ENCODE measurements at regions not wholly inside any gene's neighbourhood (a gene's known extent, or its start where the extent isn't known, plus 50 kb on each side); places are given as distances from the start of the nearest gene placed in this dataset.

DNA sequence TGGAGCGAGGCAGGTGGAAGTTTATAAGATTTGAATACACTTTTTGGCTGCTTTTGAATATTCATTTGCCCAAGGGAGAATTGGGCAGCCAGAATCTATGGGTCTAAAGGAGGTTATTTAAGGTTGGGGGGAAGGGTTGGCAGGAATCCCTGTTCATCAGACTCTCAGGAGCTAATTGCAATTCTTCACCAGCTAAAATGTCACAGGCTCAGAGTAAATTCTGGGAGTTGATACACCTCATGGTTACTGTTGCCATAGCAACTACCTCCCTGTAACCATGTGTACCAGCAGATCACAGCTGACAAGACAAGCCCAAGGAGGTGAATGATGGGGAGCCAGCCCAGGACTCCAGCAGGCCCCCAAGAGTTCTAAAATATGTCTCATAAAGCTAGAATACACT lies 75.5 kb downstream of the CAMK2N1 start:
- TF ChIP-seq, protein P1, sequence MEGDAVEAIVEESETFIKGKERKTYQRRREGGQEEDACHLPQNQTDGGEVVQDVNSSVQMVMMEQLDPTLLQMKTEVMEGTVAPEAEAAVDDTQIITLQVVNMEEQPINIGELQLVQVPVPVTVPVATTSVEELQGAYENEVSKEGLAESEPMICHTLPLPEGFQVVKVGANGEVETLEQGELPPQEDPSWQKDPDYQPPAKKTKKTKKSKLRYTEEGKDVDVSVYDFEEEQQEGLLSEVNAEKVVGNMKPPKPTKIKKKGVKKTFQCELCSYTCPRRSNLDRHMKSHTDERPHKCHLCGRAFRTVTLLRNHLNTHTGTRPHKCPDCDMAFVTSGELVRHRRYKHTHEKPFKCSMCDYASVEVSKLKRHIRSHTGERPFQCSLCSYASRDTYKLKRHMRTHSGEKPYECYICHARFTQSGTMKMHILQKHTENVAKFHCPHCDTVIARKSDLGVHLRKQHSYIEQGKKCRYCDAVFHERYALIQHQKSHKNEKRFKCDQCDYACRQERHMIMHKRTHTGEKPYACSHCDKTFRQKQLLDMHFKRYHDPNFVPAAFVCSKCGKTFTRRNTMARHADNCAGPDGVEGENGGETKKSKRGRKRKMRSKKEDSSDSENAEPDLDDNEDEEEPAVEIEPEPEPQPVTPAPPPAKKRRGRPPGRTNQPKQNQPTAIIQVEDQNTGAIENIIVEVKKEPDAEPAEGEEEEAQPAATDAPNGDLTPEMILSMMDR (IDR thresholded peaks at IDR 0.05): no peak
- TF ChIP-seq POLR2AphosphoS5 (IDR thresholded peaks at IDR 0.05) (no peak), POLR2A (IDR thresholded peaks at IDR 0.05) (no peak)

All from suprapubic skin (tissue), 4 donors.